WTC11 (cell line): ENCODE measurements at regions not wholly inside any gene's neighbourhood (a gene's known extent, or its start where the extent isn't known, plus 50 kb on each side); places are given as distances from the start of the nearest gene placed in this dataset.

Source experiments
- ATAC-seq: fragments of 200-7000 bp; cut with Tn5 transposase; 2 replicates; pipeline ENCODE4 v1.10.0; 2021; ENCODE audit warnings: mild to moderate bottlenecking, moderate library complexity
- CTCF ChIA-PET: fragments of 300-600 bp; sonication (Branson Sonifier 250); formaldehyde crosslinking; loops from one replicate; lab custom pipeline; 2021; ENCODE audit warnings: antibody characterized with exemption; lab: Charles Lee
- POLR2A ChIA-PET: fragments of 350-600 bp; sonication (Branson Sonifier 250); formaldehyde crosslinking; loops from one replicate; lab custom pipeline; 2021; ENCODE audit warnings: antibody characterized with exemption; lab: Charles Lee
- DNase-seq: peaks from one replicate; pipeline ENCODE4 v3.0.0; 2021; ENCODE audit warnings: low spot score
- H3K27ac Mint-ChIP-seq: 2 replicates; pipeline ENCODE4 v1.8.0; 2021; ENCODE audit warnings: mixed read lengths
- H3K27me3 Mint-ChIP-seq: 2 replicates; pipeline ENCODE4 v1.8.0; 2021; ENCODE audit warnings: low read depth, mild to moderate bottlenecking, moderate library complexity, mixed read lengths
- H3K36me3 Mint-ChIP-seq: 2 replicates; pipeline ENCODE4 v1.8.0; 2021; ENCODE audit warnings: mixed read lengths
- H3K4me1 Mint-ChIP-seq: 2 replicates; pipeline ENCODE4 v1.8.0; 2022; ENCODE audit warnings: mixed read lengths
- H3K4me3 Mint-ChIP-seq: 2 replicates; pipeline ENCODE4 v1.8.0; 2021; ENCODE audit warnings: mild to moderate bottlenecking, moderate library complexity, mixed read lengths
- H3K9me3 Mint-ChIP-seq: 2 replicates; pipeline ENCODE4 v1.8.0; 2021; ENCODE audit warnings: mixed read lengths
- CREB1 ChIP-seq: sonication (generic); formaldehyde crosslinking; IDR thresholded peaks from 2 replicates; pipeline ENCODE4 v1.8.0; 2023; ENCODE audit warnings: mild to moderate bottlenecking, missing genetic modification reagents
- FOXK1 ChIP-seq: sonication (generic); formaldehyde crosslinking; IDR thresholded peaks from 2 replicates; pipeline ENCODE4 v1.8.0; 2022; ENCODE audit warnings: mild to moderate bottlenecking, moderate library complexity, missing genetic modification reagents
- FOXP1 ChIP-seq: sonication (generic); formaldehyde crosslinking; IDR thresholded peaks from 2 replicates; pipeline ENCODE4 v1.8.0; 2022; ENCODE audit warnings: missing genetic modification reagents, mild to moderate bottlenecking, moderate library complexity, borderline replicate concordance
- JUN ChIP-seq: sonication (generic); formaldehyde crosslinking; IDR thresholded peaks from 2 replicates; pipeline ENCODE4 v1.8.0; 2023; ENCODE audit warnings: mild to moderate bottlenecking, missing genetic modification reagents
- NFATC4 ChIP-seq: fragments of 250-450 bp; sonication (Bioruptor Pico); IDR thresholded peaks from 2 replicates; pipeline ENCODE4 v1.9.0; 2021; ENCODE audit warnings: mild to moderate bottlenecking
- NR1H2 ChIP-seq: sonication (generic); formaldehyde crosslinking; IDR thresholded peaks from 2 replicates; pipeline ENCODE4 v1.9.0; 2021; ENCODE audit warnings: mild to moderate bottlenecking, moderate library complexity, missing genetic modification reagents
- NR2C2 ChIP-seq: sonication (generic); formaldehyde crosslinking; IDR thresholded peaks from 2 replicates; pipeline ENCODE4 v1.8.0; 2022; ENCODE audit warnings: mild to moderate bottlenecking, missing genetic modification reagents
- SMAD3 ChIP-seq: sonication (generic); formaldehyde crosslinking; IDR thresholded peaks from 2 replicates; pipeline ENCODE4 v1.8.0; 2022; ENCODE audit warnings: missing genetic modification reagents, mild to moderate bottlenecking, borderline replicate concordance
- SMAD4 ChIP-seq: sonication (generic); formaldehyde crosslinking; IDR thresholded peaks from 2 replicates; pipeline ENCODE4 v1.8.0; 2022; ENCODE audit warnings: mild to moderate bottlenecking, missing genetic modification reagents
- TCF7 ChIP-seq: sonication (generic); formaldehyde crosslinking; IDR thresholded peaks from 2 replicates; pipeline ENCODE4 v1.8.0; 2022; ENCODE audit warnings: mild to moderate bottlenecking, low read depth, missing genetic modification reagents, moderate library complexity
- TF ChIP-seq, protein P1 (sequence below): sonication (generic); formaldehyde crosslinking; IDR thresholded peaks from 2 replicates; pipeline ENCODE4 v1.8.1; 2023; ENCODE audit warnings: mild to moderate bottlenecking, missing genetic modification reagents, moderate library complexity
- TF ChIP-seq, protein P2 (sequence below): fragments of 250-450 bp; sonication (Bioruptor Pico); IDR thresholded peaks from 2 replicates; pipeline ENCODE4 v1.9.0; 2021; ENCODE audit warnings: mild to moderate bottlenecking, borderline replicate concordance
- TF ChIP-seq, protein P3 (sequence below): fragments of 250-450 bp; sonication (Bioruptor Pico); IDR thresholded peaks from 2 replicates; pipeline ENCODE4 v2.1.2; 2022; ENCODE audit warnings: mild to moderate bottlenecking, moderate library complexity
- TF ChIP-seq, protein P4 (sequence below): sonication (generic); formaldehyde crosslinking; IDR thresholded peaks from 2 replicates; pipeline ENCODE4 v1.8.0; 2023; ENCODE audit warnings: missing genetic modification reagents, mild to moderate bottlenecking, borderline replicate concordance
- TF ChIP-seq, protein P5 (sequence below): fragments of 250-450 bp; sonication (Bioruptor Pico); conservative IDR thresholded peaks from 2 replicates; pipeline ENCODE4 v1.9.0; 2021; ENCODE audit warnings: mild to moderate bottlenecking
- TF ChIP-seq, protein P6 (sequence below): fragments of 250-450 bp; sonication (Bioruptor Pico); IDR thresholded peaks from 2 replicates; pipeline ENCODE4 v1.9.0; 2021; ENCODE audit warnings: moderate library complexity, mild to moderate bottlenecking, inconsistent platforms, borderline replicate concordance

DNA sequence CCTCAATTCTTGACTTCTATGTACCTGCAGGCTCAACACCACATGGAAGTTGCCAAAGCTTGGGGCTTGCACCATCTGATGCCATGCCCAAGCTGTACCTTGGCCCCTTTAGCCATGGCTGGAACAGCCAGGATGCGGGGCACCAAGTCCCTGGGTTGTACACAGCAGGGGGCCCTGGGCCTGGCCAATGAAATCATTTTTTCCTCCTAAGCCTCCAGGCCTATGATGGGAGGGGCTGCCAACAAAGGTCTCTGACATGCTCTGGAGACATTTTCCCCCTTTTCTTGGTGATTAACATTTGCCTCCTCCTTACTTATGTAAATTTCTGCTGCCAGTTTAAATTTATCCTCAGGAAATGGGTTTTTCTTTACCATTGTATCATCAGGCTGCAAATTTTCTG, 1428.1 kb downstream of the C4orf33 start:
- no peak overlapping the region for H3K4me3 Mint-ChIP-seq
- peaks cover 46% of the 10 kb centered on the region for H3K9me3 Mint-ChIP-seq
- H3K27ac Mint-ChIP-seq: no peak overlapping the region

DNA sequence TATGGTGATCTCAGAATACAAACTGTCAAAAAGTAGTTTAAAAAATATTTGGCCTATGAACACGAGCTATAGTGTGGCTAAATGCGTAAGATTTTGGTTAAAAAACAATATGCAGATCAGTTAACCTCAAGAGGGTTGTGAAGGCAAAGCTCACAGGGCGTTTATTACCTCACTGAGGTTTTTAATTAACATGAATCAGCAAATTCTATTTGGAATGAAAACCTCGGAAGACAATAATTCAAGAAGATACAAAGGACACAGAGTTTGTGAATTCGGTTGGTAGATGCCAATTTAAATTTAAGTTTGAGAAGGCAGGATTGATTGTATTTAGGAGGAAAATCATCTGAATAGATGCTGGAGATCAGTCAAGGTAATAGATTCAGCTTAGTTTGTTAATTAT, 1434.6 kb downstream of the C4orf33 start:
- Mint-ChIP-seq H3K27me3 (no peaks in the 10 kb centered on the region), H3K4me3 (no peak overlapping the region), H3K27ac (no peak overlapping the region), H3K9me3 (peaks cover 10% of the 10 kb centered on the region; the same call in 1 of the 2 replicates), H3K4me1 (peaks cover 2% of the 10 kb centered on the region; the same call in 1 of the 2 replicates), H3K36me3 (no peaks in the 10 kb centered on the region)
- ATAC-seq: no peak
- CTCF ChIA-PET: no interaction called here
- no peak for DNase-seq
- POLR2A ChIA-PET: no interaction called here
- TF ChIP-seq, protein P1, sequence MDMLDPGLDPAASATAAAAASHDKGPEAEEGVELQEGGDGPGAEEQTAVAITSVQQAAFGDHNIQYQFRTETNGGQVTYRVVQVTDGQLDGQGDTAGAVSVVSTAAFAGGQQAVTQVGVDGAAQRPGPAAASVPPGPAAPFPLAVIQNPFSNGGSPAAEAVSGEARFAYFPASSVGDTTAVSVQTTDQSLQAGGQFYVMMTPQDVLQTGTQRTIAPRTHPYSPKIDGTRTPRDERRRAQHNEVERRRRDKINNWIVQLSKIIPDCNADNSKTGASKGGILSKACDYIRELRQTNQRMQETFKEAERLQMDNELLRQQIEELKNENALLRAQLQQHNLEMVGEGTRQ (CRISPR knock-in tag): no peak
- TF ChIP-seq NR2C2 (CRISPR knock-in tag) (no peak), FOXK1 (no peak), FOXP1 (no peak), NR1H2 (CRISPR knock-in tag) (no peak), JUN (CRISPR knock-in tag) (no peak)
- TF ChIP-seq, protein P2, sequence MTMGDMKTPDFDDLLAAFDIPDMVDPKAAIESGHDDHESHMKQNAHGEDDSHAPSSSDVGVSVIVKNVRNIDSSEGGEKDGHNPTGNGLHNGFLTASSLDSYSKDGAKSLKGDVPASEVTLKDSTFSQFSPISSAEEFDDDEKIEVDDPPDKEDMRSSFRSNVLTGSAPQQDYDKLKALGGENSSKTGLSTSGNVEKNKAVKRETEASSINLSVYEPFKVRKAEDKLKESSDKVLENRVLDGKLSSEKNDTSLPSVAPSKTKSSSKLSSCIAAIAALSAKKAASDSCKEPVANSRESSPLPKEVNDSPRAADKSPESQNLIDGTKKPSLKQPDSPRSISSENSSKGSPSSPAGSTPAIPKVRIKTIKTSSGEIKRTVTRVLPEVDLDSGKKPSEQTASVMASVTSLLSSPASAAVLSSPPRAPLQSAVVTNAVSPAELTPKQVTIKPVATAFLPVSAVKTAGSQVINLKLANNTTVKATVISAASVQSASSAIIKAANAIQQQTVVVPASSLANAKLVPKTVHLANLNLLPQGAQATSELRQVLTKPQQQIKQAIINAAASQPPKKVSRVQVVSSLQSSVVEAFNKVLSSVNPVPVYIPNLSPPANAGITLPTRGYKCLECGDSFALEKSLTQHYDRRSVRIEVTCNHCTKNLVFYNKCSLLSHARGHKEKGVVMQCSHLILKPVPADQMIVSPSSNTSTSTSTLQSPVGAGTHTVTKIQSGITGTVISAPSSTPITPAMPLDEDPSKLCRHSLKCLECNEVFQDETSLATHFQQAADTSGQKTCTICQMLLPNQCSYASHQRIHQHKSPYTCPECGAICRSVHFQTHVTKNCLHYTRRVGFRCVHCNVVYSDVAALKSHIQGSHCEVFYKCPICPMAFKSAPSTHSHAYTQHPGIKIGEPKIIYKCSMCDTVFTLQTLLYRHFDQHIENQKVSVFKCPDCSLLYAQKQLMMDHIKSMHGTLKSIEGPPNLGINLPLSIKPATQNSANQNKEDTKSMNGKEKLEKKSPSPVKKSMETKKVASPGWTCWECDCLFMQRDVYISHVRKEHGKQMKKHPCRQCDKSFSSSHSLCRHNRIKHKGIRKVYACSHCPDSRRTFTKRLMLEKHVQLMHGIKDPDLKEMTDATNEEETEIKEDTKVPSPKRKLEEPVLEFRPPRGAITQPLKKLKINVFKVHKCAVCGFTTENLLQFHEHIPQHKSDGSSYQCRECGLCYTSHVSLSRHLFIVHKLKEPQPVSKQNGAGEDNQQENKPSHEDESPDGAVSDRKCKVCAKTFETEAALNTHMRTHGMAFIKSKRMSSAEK (CRISPR knock-in tag): no peak
- TF ChIP-seq, protein P3, sequence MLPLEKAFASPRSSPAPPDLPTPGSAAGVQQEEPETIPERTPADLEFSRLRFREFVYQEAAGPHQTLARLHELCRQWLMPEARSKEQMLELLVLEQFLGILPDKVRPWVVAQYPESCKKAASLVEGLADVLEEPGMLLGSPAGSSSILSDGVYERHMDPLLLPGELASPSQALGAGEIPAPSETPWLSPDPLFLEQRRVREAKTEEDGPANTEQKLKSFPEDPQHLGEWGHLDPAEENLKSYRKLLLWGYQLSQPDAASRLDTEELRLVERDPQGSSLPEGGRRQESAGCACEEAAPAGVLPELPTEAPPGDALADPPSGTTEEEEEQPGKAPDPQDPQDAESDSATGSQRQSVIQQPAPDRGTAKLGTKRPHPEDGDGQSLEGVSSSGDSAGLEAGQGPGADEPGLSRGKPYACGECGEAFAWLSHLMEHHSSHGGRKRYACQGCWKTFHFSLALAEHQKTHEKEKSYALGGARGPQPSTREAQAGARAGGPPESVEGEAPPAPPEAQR (CRISPR knock-in tag): no peak

More for the DNA sequence above, 1428.1 kb downstream of the C4orf33 start:
- ChIA-PET POLR2A (no interaction called here), CTCF (no interaction called here)
- Mint-ChIP-seq H3K36me3 (peaks cover 31% of the 10 kb centered on the region), H3K4me1 (no peaks in the 10 kb centered on the region; the same call in 1 of the 2 replicates), H3K27me3 (no peaks in the 10 kb centered on the region; the same call in 1 of the 2 replicates)
- no peak for DNase-seq
- ATAC-seq: no peak
- TF ChIP-seq SMAD4 (CRISPR knock-in tag) (no peak), TCF7 (no peak), CREB1 (CRISPR knock-in tag) (no peak), NFATC4 (no peak), SMAD3 (CRISPR knock-in tag) (no peak)
- TF ChIP-seq, protein P3 (CRISPR knock-in tag): no peak
- TF ChIP-seq, protein P4, sequence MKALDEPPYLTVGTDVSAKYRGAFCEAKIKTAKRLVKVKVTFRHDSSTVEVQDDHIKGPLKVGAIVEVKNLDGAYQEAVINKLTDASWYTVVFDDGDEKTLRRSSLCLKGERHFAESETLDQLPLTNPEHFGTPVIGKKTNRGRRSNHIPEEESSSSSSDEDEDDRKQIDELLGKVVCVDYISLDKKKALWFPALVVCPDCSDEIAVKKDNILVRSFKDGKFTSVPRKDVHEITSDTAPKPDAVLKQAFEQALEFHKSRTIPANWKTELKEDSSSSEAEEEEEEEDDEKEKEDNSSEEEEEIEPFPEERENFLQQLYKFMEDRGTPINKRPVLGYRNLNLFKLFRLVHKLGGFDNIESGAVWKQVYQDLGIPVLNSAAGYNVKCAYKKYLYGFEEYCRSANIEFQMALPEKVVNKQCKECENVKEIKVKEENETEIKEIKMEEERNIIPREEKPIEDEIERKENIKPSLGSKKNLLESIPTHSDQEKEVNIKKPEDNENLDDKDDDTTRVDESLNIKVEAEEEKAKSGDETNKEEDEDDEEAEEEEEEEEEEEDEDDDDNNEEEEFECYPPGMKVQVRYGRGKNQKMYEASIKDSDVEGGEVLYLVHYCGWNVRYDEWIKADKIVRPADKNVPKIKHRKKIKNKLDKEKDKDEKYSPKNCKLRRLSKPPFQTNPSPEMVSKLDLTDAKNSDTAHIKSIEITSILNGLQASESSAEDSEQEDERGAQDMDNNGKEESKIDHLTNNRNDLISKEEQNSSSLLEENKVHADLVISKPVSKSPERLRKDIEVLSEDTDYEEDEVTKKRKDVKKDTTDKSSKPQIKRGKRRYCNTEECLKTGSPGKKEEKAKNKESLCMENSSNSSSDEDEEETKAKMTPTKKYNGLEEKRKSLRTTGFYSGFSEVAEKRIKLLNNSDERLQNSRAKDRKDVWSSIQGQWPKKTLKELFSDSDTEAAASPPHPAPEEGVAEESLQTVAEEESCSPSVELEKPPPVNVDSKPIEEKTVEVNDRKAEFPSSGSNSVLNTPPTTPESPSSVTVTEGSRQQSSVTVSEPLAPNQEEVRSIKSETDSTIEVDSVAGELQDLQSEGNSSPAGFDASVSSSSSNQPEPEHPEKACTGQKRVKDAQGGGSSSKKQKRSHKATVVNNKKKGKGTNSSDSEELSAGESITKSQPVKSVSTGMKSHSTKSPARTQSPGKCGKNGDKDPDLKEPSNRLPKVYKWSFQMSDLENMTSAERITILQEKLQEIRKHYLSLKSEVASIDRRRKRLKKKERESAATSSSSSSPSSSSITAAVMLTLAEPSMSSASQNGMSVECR (CRISPR knock-in tag): no peak
- TF ChIP-seq, protein P5, sequence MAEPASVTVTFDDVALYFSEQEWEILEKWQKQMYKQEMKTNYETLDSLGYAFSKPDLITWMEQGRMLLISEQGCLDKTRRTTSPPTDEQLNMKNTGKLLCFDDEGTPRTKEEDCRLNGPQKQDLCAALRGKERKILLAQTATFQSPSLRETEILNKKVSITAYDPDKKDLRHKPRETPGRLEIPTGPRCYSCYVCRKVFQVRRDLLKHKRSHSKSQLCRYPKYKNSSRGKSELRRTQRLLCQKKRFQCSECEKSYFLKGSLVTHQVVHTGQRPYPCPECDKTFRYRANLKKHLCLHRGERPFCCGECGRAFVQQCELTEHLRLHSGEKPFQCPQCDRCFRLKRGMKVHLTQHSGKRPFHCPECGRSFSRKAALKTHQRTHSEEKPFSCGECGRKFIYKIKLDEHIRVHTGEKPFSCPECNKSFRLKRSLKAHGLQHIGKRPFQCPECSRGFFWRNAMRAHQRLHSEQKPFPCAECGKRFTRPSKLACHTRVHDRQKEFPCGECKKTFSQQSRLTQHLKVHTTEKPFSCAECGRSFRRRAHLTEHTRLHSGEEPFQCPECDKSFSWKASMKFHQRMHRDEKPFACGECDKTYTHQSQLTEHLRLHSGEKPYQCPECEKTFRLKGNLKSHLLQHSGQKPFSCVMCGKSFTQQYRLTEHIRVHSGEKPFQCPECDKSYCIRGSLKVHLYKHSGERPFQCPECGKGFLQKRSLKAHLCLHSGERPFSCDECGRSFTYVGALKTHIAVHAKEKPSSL (CRISPR knock-in tag): no peak
- TF ChIP-seq, protein P6, sequence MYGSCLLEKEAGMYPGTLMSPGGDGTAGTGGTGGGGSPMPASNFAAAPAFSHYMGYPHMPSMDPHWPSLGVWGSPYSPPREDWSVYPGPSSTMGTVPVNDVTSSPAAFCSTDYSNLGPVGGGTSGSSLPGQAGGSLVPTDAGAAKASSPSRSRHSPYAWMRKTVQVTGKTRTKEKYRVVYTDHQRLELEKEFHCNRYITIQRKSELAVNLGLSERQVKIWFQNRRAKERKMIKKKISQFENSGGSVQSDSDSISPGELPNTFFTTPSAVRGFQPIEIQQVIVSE (CRISPR knock-in tag): no peak
